IMR-90 (cell line): ENCODE measurements at regions not wholly inside any gene's neighbourhood (a gene's known extent, or its start where the extent isn't known, plus 50 kb on each side); places are given as distances from the start of the nearest gene placed in this dataset.

ENCODE experiments used
- ATAC-seq: fragments of 200-7000 bp; cut with Tn5 transposase; 2 replicates; pipeline ENCODE4 v1.9.1; 2020; ENCODE audit warnings: low read depth, mild to moderate bottlenecking, moderate library complexity
- BruUV-seq: library from RNA; stranded (reverse); fragments of 400-500 nt; replicated peaks from 2 replicates; lab custom pipeline; 2021; lab: Mats Ljungman, UMichigan
- CTCF ChIA-PET: fragments of 300-600 bp; formaldehyde crosslinking; extraction: SDS; loops from one replicate; lab custom pipeline; 2021; ENCODE audit warnings: antibody characterized with exemption; lab: Yijun Ruan, JAX
- POLR2A ChIA-PET: fragments of 300-600 bp; sonication (Branson Sonifier 250); formaldehyde crosslinking; loops from one replicate; lab custom pipeline; 2022; ENCODE audit warnings: antibody characterized with exemption; ENCODE audit not compliant: unreplicated experiment; lab: Charles Lee
- DNase-seq: peaks from one replicate; pipeline ENCODE4 v3.0.0; 2013
- H2AFZ ChIP-seq: replicated peaks from 2 replicates; pipeline ENCODE3; 2013; ENCODE audit warnings: low read length, mild to moderate bottlenecking; ENCODE audit not compliant: poor library complexity
- H2AK5ac ChIP-seq: 2 replicates; pipeline ENCODE4 v1.6.1; 2013; ENCODE audit warnings: low read depth, low read length, inconsistent platforms
- H2AK9ac ChIP-seq: replicated peaks from 2 replicates; pipeline ENCODE3; 2013; ENCODE audit warnings: mild to moderate bottlenecking, low read depth, low read length, moderate library complexity; ENCODE audit not compliant: poor library complexity
- H2BK120ac ChIP-seq: 2 replicates; pipeline ENCODE4 v1.6.1; 2013; ENCODE audit warnings: low read depth, low read length, inconsistent platforms
- H2BK15ac ChIP-seq: 3 replicates; pipeline ENCODE4 v1.6.1; 2013; ENCODE audit warnings: low read depth, low read length, inconsistent platforms
- H2BK20ac ChIP-seq: 2 replicates; pipeline ENCODE4 v1.6.1; 2013; ENCODE audit warnings: low read depth, mild to moderate bottlenecking, inconsistent platforms, low read length, moderate library complexity
- H2BK5ac ChIP-seq: 2 replicates; pipeline ENCODE4 v1.6.1; 2013; ENCODE audit warnings: mild to moderate bottlenecking, low read depth, low read length, inconsistent platforms; ENCODE audit not compliant: poor library complexity, severe bottlenecking
- H3K14ac ChIP-seq: replicated peaks from 2 replicates; pipeline ENCODE4 v1.6.1; 2013; ENCODE audit warnings: low read depth, low read length, inconsistent platforms
- H3K18ac ChIP-seq: 2 replicates; pipeline ENCODE4 v1.6.1; 2013; ENCODE audit warnings: low read depth, low read length, control low read depth
- H3K23ac ChIP-seq: 2 replicates; pipeline ENCODE4 v1.6.1; 2013; ENCODE audit warnings: low read depth, low read length, inconsistent platforms
- H3K27ac ChIP-seq: 2 replicates; pipeline ENCODE4 v1.5.1; 2013; ENCODE audit warnings: mild to moderate bottlenecking, control low read depth, low read length; ENCODE audit not compliant: insufficient read depth
- H3K27me3 ChIP-seq: 2 replicates; pipeline ENCODE4 v1.6.1; 2013; ENCODE audit warnings: low read length; ENCODE audit not compliant: control insufficient read depth, insufficient read depth
- H3K36me3 ChIP-seq: 2 replicates; pipeline ENCODE4 v1.6.1; 2013; ENCODE audit warnings: low read length, mixed read lengths; ENCODE audit not compliant: control insufficient read depth, insufficient read depth
- H3K4ac ChIP-seq: 2 replicates; pipeline ENCODE4 v1.6.1; 2013; ENCODE audit warnings: low read depth, low read length, inconsistent platforms
- H3K4me1 ChIP-seq: 2 replicates; pipeline ENCODE4 v1.6.1; 2013; ENCODE audit warnings: low read length, mixed read lengths; ENCODE audit not compliant: control insufficient read depth, insufficient read depth
- H3K4me2 ChIP-seq: 2 replicates; pipeline ENCODE4 v1.6.1; 2013; ENCODE audit warnings: low read depth, mild to moderate bottlenecking, control low read depth, low read length, moderate library complexity
- H3K4me3 ChIP-seq: 2 replicates; pipeline ENCODE4 v1.5.1; 2013; ENCODE audit warnings: low read depth, mild to moderate bottlenecking, control low read depth, low read length, moderate library complexity; ENCODE audit not compliant: insufficient read depth
- H3K56ac ChIP-seq: 2 replicates; pipeline ENCODE4 v1.6.1; 2013; ENCODE audit warnings: low read length, inconsistent platforms; ENCODE audit not compliant: insufficient read depth; ENCODE audit errors: extremely low read depth
- H3K79me1 ChIP-seq, 2 experiments: 2 replicates each; pipeline ENCODE4 v1.6.1; 2013; ENCODE audit warnings: low read length in 2 of 2, inconsistent platforms in 1 of 2, low read depth in 1 of 2
- H3K9ac ChIP-seq: 2 replicates; pipeline ENCODE4 v1.6.1; 2013; ENCODE audit warnings: low read depth, low read length, control low read depth
- H3K9me1 ChIP-seq: 2 replicates; pipeline ENCODE4 v1.6.1; 2013; ENCODE audit warnings: low read length, inconsistent platforms; ENCODE audit not compliant: insufficient read depth
- H3K9me3 ChIP-seq: 2 replicates; pipeline ENCODE4 v1.6.1; 2013; ENCODE audit warnings: low read length; ENCODE audit not compliant: control insufficient read depth, insufficient read depth
- H4K20me1 ChIP-seq: 2 replicates; pipeline ENCODE4 v1.6.1; 2013; ENCODE audit warnings: low read length, inconsistent platforms; ENCODE audit not compliant: insufficient read depth
- H4K5ac ChIP-seq: 2 replicates; pipeline ENCODE4 v1.6.1; 2013; ENCODE audit warnings: mild to moderate bottlenecking, low read depth, low read length, control low read depth
- H4K8ac ChIP-seq, 2 experiments: 2 replicates each; pipeline ENCODE4 v1.6.1; 2013; ENCODE audit warnings: low read depth in 2 of 2, low read length in 2 of 2, control low read depth in 1 of 2, inconsistent platforms in 1 of 2
- H4K91ac ChIP-seq: 2 replicates; pipeline ENCODE4 v1.6.1; 2013; ENCODE audit warnings: low read depth, low read length, inconsistent platforms; ENCODE audit not compliant: insufficient read depth
- CEBPB ChIP-seq: IDR thresholded peaks from 2 replicates; pipeline ENCODE4 v1.6.1; 2012; ENCODE audit warnings: low read depth, low read length, improper control_type of control experiment
- FOS ChIP-seq: fragments of 150-350 bp; IDR thresholded peaks from 2 replicates; pipeline ENCODE4 v1.6.1; 2016; ENCODE audit warnings: low read depth, low read length
- MAZ ChIP-seq: IDR thresholded peaks from 2 replicates; pipeline ENCODE4 v1.6.1; 2012; ENCODE audit warnings: low read depth, mild to moderate bottlenecking, low read length, improper control_type of control experiment, moderate library complexity, borderline replicate concordance
- NFE2L2 ChIP-seq: fragments of 150-350 bp; IDR thresholded peaks from 2 replicates; pipeline ENCODE4 v1.6.1; 2016; ENCODE audit warnings: low read depth, mild to moderate bottlenecking, low read length
- USF2 ChIP-seq: fragments of 150-350 bp; IDR thresholded peaks from 2 replicates; pipeline ENCODE4 v1.6.1; 2017; ENCODE audit warnings: mild to moderate bottlenecking, antibody characterized with exemption, low read length, low read depth
- WGBS, 2 experiments: methylation state at CpG; one replicate each; pipeline versions ENCODE4 v1.1.5 to v1.1.7; 2013; ENCODE audit warnings: missing lambda C conversion rate in 2 of 2; ENCODE audit not compliant: insufficient read length in 1 of 2; ENCODE audit errors: extremely low coverage in 2 of 2; 5-methylcytosine and 5-hydroxymethylcytosine counted together
- dilution Hi-C: fragments of 300-500 bp; cut with HindIII; formaldehyde crosslinking; loops from one replicate; pipeline ENCODE4 v1.14.3; 2018; ENCODE audit warnings: low sequenced_read_pairs; ENCODE audit not compliant: unreplicated experiment
- in situ Hi-C: fragments of 300-500 bp; cut with MboI; formaldehyde crosslinking; loops from 3 replicates; pipeline ENCODE4 v1.14.3; 2019; ENCODE audit warnings: low sequenced_read_pairs, inconsistent platforms, mixed read lengths
- intact Hi-C: fragments of 100-400 bp; cut with micrococcal nuclease; formaldehyde crosslinking; loops from 2 replicates; pipeline ENCODE4 v1.10.0; 2022

GRCh38 chr15:62431817-62432216 lies 266.7 kb upstream of the C2CD4B start:
- no peaks in the 10 kb centered on the region for H3K36me3 ChIP-seq
- H3K9me1 ChIP-seq, result peaks cover 4% of the 10 kb centered on the region; the same call in 1 of the 2 replicates
- H3K9ac ChIP-seq, result no peak overlapping the region
- H4K5ac ChIP-seq, result no peak overlapping the region; the same call in 1 of the 2 replicates
- in situ Hi-C loops, result no loop called here
- H2BK20ac ChIP-seq, result no peak overlapping the region
- peaks cover 7% of the 10 kb centered on the region; the same call in 1 of the 2 replicates for H3K4me1 ChIP-seq
- POLR2A ChIA-PET, result no interaction called here
- peak; percentile 40; the same call in 1 of the 2 replicates for ATAC-seq
- no peak overlapping the region; the same call in 1 of the 2 replicates for H3K18ac ChIP-seq
- H2AK5ac ChIP-seq, result no peak overlapping the region
- H3K79me1 ChIP-seq, result peaks cover 15 to 21% of the 10 kb centered on the region in 2 experiments; a peak in 2 of 4 replicates
- no CpG with 5 or more reads among the region's 5 CpGs for WGBS, 2 experiments
- no peaks in the 10 kb centered on the region for H4K20me1 ChIP-seq
- no peak overlapping the region for H3K27ac ChIP-seq
- no peaks in the 10 kb centered on the region for H3K27me3 ChIP-seq
- CTCF ChIA-PET, result no interaction called here
- no peak overlapping the region for H2BK15ac ChIP-seq
- no peak overlapping the region for H3K4me3 ChIP-seq
- H3K9me3 ChIP-seq, result no peaks in the 10 kb centered on the region
- no peak overlapping the region for H3K4me2 ChIP-seq
- BruUV-seq, result no TSS peak
- no peak overlapping the region for H4K8ac ChIP-seq
- dilution Hi-C loops, result no loop called here
- H2BK120ac ChIP-seq, result no peak overlapping the region
- no peak overlapping the region for H2AK9ac ChIP-seq
- no peak for TF ChIP-seq NFE2L2
- TF ChIP-seq USF2, result no peak
- no peak for TF ChIP-seq FOS
- TF ChIP-seq MAZ, result no peak
- no peak for TF ChIP-seq CEBPB
- no peak overlapping the region for H2AFZ ChIP-seq
- H3K23ac ChIP-seq, result no peak overlapping the region
- peak overlapping the region; percentile 37; the same call in 1 of the 2 replicates for H3K4ac ChIP-seq
- no peak overlapping the region for H2BK5ac ChIP-seq
- H3K14ac ChIP-seq, result no peak overlapping the region
- DNase-seq, result no peak
- no peak overlapping the region for H4K91ac ChIP-seq
- H3K56ac ChIP-seq, result no peak overlapping the region
- intact Hi-C loops, result no loop called here
